HG02642 (cell line): ENCODE measurements at regions not wholly inside any gene's neighbourhood (a gene's known extent, or its start where the extent isn't known, plus 50 kb on each side); places are given as distances from the start of the nearest gene placed in this dataset.
"Not testable (repeated sequence)": the region's sequence is repeated elsewhere in the genome, so short reads cannot be mapped to it uniquely, and the experiment has no call there.

Experiments
- ATAC-seq: cut with Tn5 transposase; IDR thresholded peaks from one replicate; pipeline ENCODE4 v1.9.1; 2021; ENCODE audit warnings: mild to moderate bottlenecking; ENCODE audit not compliant: unreplicated experiment, poor library complexity

DNA sequence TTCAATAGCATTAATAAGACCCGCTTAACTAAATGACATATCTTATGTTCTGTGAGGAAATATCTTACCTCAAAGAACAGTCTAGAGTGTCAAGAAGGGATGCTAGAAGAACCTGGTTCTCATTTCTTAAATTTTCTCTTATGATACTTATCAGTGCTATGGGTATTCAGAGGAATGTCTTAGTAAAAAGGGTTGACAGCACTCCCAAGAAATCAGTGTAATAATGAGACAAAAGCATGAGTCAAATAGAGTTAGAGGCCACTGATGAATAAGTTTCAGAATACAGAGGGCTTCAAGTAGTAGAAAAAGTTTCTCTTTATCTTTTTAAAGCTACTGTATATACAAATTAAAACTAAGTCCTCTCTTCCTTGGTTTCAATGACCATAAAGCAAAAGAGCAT lies 242.8 kb downstream of the GJA1 start:
- ATAC-seq, result no peak

GRCh38 chr6:121680058-121680457 lies 244.6 kb downstream of the GJA1 start:
- no peak for ATAC-seq

DNA sequence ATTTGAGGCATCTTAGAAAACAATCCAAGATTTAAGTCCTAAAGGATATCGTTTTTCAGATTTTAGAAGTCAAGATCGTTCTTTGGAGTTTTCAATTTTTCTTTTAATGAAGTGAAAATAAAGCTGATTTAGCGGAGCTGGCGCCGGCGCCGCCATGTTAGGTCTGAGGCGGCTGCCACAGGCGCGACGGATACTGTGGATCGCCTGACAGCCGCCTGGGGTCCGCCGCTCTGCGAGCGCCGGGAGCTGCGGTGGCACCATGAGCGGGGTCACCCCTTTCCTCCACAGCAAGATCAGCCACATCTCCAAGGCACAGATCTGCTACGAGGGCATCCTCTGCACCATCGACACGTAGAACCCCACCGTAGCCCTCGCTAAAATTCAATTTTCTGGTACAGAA lies 247.2 kb downstream of the GJA1 start:
- ATAC-seq, result no peak

DNA sequence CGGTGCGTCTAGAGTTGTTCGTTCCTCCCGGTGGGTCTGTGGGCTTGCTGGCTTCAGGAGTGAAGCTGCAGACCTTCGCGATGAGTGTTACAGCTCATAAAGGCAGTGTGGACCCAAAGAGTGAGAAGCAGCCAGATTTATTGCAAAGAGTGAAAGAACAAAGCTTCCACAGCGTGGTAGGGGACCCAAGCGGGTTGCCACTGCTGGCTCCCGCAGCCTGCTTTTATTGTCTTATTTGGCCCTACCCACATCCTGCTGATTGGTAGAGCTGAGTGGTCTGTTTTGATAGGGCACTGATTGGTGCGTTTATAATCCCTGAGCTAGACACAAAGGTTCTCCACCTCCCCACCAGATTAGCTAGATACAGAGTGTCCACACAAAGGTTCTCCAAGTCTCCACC lies 250.4 kb downstream of the GJA1 start:
- ATAC-seq, result not testable (repeated sequence)

- no peak for ATAC-seq
These were observed 251.2 kb downstream of the GJA1 start for GRCh38 chr6:121686611-121687023.

GRCh38 chr6:121688974-121689373 lies 253.5 kb downstream of the GJA1 start:
- no peak for ATAC-seq

- ATAC-seq, result no peak
These were observed 255.7 kb downstream of the GJA1 start for GRCh38 chr6:121691126-121691551.

GRCh38 chr6:121694389-121694788 lies 258.9 kb downstream of the GJA1 start:
- ATAC-seq, result no peak

- no peak for ATAC-seq
These were observed 259.4 kb downstream of the GJA1 start for GRCh38 chr6:121694801-121695251.

DNA sequence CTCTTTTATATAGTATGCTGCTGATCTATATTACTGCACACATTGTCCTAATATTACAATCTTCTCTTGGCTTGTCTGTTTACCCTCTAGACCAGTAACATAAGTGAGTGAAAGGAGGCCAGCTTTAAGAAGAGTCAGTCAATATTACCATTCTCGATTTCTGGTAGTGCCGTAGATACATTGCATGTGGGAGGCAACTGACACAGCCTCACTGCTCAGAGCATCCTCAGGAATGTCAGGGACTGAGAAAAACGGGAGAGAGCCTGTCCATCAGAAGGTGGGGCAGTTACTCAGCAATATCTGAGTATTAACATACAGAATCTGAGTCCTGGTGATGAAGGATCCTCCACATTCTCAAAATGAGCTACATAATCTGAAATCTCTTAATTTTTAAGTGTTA lies 259.9 kb downstream of the GJA1 start:
- ATAC-seq, result no peak

DNA sequence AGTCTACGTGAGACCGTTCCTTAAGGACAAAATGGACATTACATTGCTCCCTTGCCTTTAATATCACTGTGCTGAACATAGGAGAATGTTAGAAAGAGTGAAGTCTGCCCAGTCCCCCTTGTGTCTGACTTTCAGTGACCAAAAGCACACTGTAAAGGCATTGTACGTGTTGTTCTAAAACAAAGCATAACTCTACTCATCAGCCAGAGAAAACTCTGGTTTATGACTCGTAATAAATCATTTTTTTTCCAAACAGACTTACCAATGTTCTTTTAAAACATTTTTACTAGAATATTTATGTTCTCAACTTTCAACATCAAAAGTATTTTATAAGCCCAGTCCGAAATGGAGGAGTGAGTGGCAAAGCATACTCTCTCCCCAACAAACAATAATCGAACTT lies 262.5 kb downstream of the GJA1 start:
- ATAC-seq, result no peak

DNA sequence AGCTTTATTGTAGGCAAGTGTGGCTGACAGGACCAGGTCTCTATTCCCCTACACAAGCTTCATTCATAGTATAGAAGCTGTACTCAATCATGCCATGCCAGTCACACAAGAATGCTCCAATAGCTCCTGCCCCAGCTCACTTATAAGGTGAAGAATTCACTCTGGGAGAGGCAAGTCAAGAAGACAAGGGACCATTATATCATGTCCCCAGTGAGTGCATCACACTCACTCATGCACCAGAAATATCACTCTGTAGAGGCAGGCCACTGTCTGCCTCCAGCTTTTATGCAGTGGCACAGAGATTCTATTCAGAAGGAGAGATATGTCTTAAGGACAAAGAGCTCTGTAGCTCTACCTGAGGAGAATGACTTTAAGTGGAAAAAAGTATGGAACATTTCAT lies 263.2 kb downstream of the GJA1 start:
- no peak for ATAC-seq

GRCh38 chr6:121703129-121703528 lies 267.7 kb downstream of the GJA1 start:
- not testable (repeated sequence) for ATAC-seq

GRCh38 chr6:121711472-121711871 lies 276.0 kb downstream of the GJA1 start:
- ATAC-seq, result no peak

DNA sequence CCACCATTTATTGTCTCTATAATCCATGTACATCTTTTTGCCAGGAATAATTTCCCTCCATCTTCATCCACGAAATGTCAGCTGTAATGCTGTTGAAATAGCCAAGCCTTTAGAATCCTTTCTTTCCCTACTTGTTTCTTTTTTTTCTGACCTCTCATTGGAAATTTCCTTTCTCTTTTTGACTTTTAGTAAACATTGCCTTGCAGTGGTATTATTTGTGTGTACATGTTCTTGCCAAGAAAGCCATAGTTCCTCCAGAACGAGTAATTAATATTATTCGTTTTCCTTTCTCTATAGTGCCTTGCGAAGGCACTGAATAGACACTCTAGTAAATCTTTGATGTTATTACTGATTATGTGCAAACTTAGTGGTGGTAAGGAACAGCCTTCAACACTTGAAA lies 282.2 kb downstream of the GJA1 start:
- no peak for ATAC-seq

DNA sequence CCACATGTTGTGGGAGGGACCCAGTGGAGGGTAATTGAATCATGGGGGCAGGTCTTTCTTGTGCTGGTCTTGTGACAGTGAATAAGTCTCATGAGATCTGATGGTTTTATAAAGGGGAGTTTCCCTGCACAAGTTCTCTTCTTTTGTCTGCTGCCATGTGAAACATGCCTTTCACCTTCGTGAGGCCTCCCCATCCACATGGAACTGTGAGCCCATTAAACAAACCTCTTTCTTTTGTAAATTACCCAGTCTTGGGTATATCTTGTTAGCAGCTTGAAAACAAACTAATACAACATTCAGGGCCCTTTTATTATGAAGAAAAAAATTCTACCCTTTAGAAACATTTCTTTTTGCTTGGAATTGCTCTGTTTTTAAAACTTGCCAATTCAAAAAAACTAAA lies 285.4 kb downstream of the GJA1 start:
- ATAC-seq, result not testable (repeated sequence)

DNA sequence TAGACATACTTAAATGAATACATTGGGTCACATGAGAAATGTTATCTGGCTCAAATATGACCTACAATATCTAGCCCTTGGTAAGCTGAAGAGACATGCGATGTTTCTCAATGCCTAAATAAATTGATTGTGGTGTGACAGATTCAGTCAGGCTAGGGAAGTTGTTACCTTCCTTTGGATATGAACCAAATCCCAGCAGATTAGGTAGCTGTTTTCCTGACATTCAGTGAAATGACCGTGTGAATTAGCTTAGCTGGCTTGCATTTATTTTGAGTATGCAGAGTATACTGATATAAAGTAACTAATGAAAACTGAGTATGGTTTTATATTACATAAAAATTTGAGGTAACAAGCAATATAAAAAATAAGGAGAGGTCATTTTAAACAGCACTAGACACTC lies 288.2 kb downstream of the GJA1 start:
- ATAC-seq, result no peak

DNA sequence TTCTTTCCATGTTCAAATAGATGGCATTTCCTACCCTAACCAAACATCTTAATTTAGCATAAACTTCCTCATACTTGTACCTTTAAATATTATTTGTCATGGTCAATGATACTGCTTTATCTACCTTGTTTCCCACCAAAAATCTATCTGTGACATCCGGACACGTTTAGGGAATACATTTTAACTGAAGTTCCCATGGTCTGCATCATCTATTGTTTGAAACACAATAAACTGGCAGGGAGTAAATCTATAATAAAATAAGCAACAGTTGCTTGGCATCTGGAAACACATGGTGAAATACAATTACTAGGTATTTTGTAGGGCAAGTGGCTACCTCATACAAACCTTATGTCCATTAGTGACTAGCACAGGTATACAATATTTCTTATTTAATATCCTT lies 289.1 kb downstream of the GJA1 start:
- ATAC-seq, result no peak

DNA sequence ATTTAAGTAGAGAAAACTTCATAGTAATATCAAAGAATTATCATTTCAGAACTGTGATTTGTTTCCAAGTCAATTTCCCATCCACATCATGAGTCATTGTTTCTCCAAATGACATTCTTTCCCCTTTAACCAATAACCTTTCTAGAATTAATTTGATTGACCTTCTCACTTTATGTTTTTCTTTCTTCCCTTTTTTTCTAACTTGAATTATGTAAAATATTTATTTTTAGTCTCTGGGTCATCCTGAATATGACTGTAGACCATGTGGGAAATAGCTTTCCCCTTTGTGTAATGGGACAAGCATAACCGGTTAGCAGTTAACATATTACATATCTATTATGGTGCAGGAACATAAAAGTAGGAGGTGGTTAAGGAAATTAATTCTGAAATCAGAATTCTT lies 291.1 kb downstream of the GJA1 start:
- no peak for ATAC-seq

GRCh38 chr6:121730616-121731015 lies 295.2 kb downstream of the GJA1 start:
- ATAC-seq, result no peak

DNA sequence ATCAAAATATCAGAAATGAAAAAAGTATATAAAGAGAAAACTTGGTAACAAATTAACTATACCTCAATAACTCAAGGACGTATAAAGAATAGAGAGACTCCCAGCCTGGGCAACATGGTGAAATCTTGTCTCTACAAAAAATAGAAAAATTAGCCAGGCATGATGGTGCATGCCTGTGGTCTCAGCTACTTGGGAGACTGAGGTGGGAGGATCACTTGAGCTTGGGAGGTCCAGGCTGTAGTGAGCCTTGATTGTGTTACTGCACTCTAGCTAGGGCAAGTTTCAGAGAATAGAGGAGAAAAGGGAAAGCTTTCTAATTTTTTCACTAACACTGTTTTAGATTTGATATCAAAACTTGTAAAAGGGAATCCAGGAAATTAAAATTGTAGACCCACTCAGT lies 295.9 kb downstream of the GJA1 start:
- no peak for ATAC-seq

GRCh38 chr6:121732641-121733040 lies 297.2 kb downstream of the GJA1 start:
- no peak for ATAC-seq

DNA sequence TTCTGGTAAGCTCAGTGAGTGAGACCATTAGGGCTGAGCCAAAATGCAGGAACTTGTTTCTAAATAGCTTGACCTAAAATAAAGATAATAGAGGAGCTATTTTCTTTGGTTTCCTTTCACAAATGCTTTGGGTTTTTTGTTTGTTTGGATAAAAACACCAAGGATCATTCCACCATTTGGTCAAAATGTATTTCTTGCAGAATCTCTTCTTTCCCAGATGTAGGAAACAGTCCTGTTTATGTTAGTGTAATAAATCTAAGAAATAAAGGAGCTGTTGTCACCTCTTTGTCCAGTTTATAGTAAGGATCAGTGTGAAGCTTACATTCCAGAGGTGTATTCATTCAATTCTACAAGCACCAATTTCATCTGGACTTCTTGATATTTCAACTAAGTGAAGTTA lies 297.8 kb downstream of the GJA1 start:
- no peak for ATAC-seq
